ENCODE measurements at regions not wholly inside any gene's neighbourhood (a gene's known extent, or its start where the extent isn't known, plus 50 kb on each side); places are given as distances from the start of the nearest gene placed in this dataset.

DNA sequence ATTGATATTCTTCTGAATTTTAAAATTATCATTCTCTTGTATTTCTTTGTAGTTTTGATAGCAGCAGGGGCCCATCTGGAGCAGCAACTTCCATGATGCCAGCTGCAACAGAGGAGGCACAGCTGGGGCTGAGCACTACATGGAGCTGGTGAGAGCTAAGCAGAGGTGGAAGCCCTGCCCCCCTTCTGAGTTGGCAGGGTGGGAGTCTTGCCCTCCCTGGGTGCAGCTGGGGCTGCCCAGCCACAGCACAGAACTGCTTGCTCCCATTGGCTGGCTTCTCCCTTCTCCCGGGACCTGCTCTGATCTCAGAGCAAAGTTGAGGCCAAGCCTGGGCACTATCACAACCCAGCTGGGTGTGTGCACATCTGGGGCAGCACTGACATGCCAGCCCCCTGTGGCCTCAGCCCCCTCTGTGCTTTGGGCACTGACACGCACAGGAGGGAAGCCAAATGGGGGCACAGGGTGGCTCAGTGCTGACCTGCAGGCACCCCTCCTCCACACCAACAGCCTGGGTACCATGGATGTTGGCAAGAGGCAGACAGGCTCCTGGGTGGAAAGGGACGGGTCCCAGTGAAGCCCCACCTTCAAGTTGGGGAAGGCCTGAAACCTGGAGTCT, 69.1 kb upstream of the EYA4 start:
- H3K4me3 Mint-ChIP-seq: no peak overlapping the region
- no peaks in the 10 kb centered on the region for H3K36me3 Mint-ChIP-seq
- H3K9me3 Mint-ChIP-seq: peaks cover 2% of the 10 kb centered on the region
- DNase-seq: no peak
- no peaks in the 10 kb centered on the region for H3K27me3 Mint-ChIP-seq
- H3K27ac Mint-ChIP-seq: no peak overlapping the region
- no peaks in the 10 kb centered on the region for H3K4me1 Mint-ChIP-seq

GRCh38 chr6:133173276-133173675, 67.9 kb upstream of the EYA4 start:
- Mint-ChIP-seq H3K9me3 (peaks cover 2% of the 10 kb centered on the region), H3K4me3 (no peak overlapping the region), H3K27me3 (no peaks in the 10 kb centered on the region), H3K27ac (no peak overlapping the region), H3K36me3 (no peaks in the 10 kb centered on the region), H3K4me1 (no peaks in the 10 kb centered on the region)
- no peak for DNase-seq

DNA sequence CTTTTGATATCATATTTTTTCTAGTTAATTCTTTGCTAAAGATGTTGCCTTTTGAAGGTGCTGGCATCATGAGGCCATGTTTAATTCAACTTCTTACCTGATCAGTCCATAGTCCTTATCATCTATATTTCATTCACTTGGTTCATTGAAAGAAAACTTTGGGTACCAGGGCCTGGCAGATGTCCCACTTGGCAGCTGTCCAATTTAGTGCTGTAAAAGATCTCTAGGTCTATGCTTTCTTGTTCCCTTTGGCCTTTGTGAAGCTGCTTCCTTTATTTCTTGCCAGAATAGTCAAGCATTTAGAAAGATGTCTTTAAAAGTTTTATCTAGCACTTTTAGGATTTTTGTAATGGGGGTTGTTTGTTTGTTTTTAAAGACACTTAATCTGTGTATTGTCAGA, 61.7 kb upstream of the EYA4 start:
- Mint-ChIP-seq H3K9me3 (peaks cover 3% of the 10 kb centered on the region), H3K27ac (no peak overlapping the region), H3K4me3 (no peak overlapping the region), H3K4me1 (no peaks in the 10 kb centered on the region), H3K27me3 (no peaks in the 10 kb centered on the region), H3K36me3 (no peaks in the 10 kb centered on the region)
- no peak for DNase-seq

DNA sequence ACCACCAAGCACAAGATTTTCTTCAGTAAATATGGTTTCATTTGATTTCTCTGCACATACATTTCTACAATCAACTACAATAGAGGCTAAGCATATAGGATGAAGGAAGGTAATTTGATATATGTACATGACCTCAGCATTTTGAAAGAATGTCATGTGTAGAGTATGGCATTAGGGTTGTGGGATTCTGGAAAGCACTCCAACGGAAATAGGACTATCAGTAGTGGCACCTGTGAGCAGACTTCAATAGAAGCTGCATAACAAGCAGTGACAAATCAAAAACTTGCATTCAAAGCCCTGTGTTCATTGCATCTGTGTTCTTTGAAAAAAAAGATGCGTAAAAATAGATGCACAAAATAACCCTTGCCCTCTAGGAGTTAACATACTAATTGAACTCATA, 57.5 kb upstream of the EYA4 start:
- no peak for DNase-seq
- Mint-ChIP-seq H3K9me3 (peaks cover 1% of the 10 kb centered on the region), H3K36me3 (no peaks in the 10 kb centered on the region), H3K27me3 (peaks cover 4% of the 10 kb centered on the region), H3K4me1 (no peaks in the 10 kb centered on the region), H3K27ac (no peak overlapping the region), H3K4me3 (no peak overlapping the region)

GRCh38 chr6:133184798-133185372, 56.3 kb upstream of the EYA4 start:
- Mint-ChIP-seq H3K4me3 (no peak overlapping the region), H3K4me1 (no peaks in the 10 kb centered on the region), H3K27ac (no peak overlapping the region), H3K9me3 (no peaks in the 10 kb centered on the region), H3K27me3 (peaks cover 4% of the 10 kb centered on the region), H3K36me3 (no peaks in the 10 kb centered on the region)
- no peak for DNase-seq

DNA sequence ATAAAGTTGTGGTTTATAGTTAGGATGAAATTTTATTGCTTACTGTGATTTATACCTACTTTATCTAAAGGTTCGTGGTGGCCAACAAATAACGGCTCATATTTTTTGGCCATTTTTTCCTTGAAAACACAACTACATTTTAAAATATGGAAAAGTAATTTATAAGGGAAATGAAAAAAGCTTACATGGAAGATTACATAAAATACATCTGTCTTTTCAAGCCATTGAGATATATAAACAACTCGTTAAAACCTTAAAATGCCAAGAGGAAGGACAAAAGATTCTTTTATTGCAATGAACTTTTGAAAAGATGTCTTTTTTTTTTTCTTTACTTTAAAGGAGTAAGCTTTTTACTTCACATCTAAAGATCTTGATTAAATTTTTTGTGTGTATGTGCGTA, 55.4 kb upstream of the EYA4 start:
- Mint-ChIP-seq H3K4me3 (no peak overlapping the region), H3K9me3 (no peaks in the 10 kb centered on the region), H3K27me3 (peaks cover 4% of the 10 kb centered on the region), H3K27ac (no peak overlapping the region), H3K4me1 (no peaks in the 10 kb centered on the region), H3K36me3 (no peaks in the 10 kb centered on the region)
- no peak for DNase-seq

- DNase-seq: no peak
- Mint-ChIP-seq H3K9me3 (no peaks in the 10 kb centered on the region), H3K27me3 (peaks cover 4% of the 10 kb centered on the region), H3K27ac (no peak overlapping the region), H3K36me3 (no peaks in the 10 kb centered on the region), H3K4me1 (no peaks in the 10 kb centered on the region), H3K4me3 (no peak overlapping the region)
These were observed 54.0 kb upstream of the EYA4 start for GRCh38 chr6:133187114-133187513.

GRCh38 chr6:133187657-133188453, 53.3 kb upstream of the EYA4 start:
- DNase-seq: no peak
- H3K27me3 Mint-ChIP-seq: peaks cover 4% of the 10 kb centered on the region
- H3K27ac Mint-ChIP-seq: no peak overlapping the region
- no peaks in the 10 kb centered on the region for H3K9me3 Mint-ChIP-seq
- H3K36me3 Mint-ChIP-seq: no peaks in the 10 kb centered on the region
- H3K4me3 Mint-ChIP-seq: no peak overlapping the region
- H3K4me1 Mint-ChIP-seq: no peaks in the 10 kb centered on the region

DNA sequence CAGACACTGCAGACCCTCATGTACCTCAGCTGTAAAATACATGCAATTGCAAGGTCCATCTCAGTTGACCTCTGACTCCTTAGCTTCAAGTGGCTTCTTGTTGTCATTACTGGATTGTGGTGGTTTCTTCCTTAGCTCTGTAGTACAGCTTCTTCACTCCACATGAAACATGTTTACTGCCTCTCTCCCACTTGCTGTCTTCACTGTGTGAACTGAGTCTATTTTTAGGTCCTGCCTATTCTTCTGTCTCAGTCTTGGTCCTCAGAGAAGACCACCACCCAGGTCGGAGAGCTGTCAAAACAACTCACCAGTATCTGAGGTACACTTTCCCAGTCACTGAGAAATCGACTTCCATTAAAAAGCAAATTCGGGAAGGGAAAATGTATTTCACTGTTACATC, 50.2 kb upstream of the EYA4 start:
- H3K27ac Mint-ChIP-seq: no peak overlapping the region
- peaks cover 6% of the 10 kb centered on the region for H3K9me3 Mint-ChIP-seq
- no peaks in the 10 kb centered on the region for H3K4me1 Mint-ChIP-seq
- H3K36me3 Mint-ChIP-seq: no peaks in the 10 kb centered on the region
- no peak for DNase-seq
- no peak overlapping the region for H3K4me3 Mint-ChIP-seq
- peaks cover 4% of the 10 kb centered on the region for H3K27me3 Mint-ChIP-seq

GRCh38 chr6:133191323-133191722, 49.8 kb upstream of the EYA4 start:
- no peak overlapping the region for H3K4me3 Mint-ChIP-seq

More at GRCh38 chr6:133191323-133191722, 49.8 kb upstream of the EYA4 start:
- no peak overlapping the region for H3K27ac Mint-ChIP-seq
- peaks cover 6% of the 10 kb centered on the region for H3K9me3 Mint-ChIP-seq
- no peaks in the 10 kb centered on the region for H3K4me1 Mint-ChIP-seq
- H3K27me3 Mint-ChIP-seq: peaks cover 4% of the 10 kb centered on the region
- no peak for DNase-seq
- H3K36me3 Mint-ChIP-seq: no peaks in the 10 kb centered on the region
